ENCODE measurements at regions not wholly inside any gene's neighbourhood (a gene's known extent, or its start where the extent isn't known, plus 50 kb on each side); places are given as distances from the start of the nearest gene placed in this dataset.

DNA sequence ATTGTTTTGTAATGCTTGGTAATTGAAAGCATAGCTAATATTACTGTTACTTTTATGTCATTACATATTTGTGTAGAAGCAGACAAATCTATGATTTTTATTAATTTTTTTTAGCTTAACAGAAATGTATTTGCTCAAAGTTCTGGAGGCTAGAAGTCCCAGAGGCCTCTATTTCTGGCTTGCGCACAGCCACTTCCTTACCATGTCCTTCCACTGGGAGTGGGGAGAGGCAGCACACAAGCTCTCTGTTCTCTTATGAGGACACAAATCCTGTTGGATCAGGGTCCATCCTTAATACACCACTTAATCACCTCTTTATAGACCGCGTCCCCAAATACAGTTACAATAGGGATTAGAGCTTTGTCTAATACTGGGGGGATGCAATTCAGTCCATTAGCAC lies 1061.4 kb downstream of the OTOL1 start:
- H3K9me3 Mint-ChIP-seq (ENCODE audit: low read depth) = no peaks in the 10 kb centered on the region
- no peaks in the 10 kb centered on the region for H3K36me3 Mint-ChIP-seq (ENCODE audit: insufficient read depth)
- H3K27me3 Mint-ChIP-seq = no peaks in the 10 kb centered on the region
- no peak for DNase-seq (ENCODE audit: low spot score, unreplicated experiment)
- TF ChIP-seq, protein P1, sequence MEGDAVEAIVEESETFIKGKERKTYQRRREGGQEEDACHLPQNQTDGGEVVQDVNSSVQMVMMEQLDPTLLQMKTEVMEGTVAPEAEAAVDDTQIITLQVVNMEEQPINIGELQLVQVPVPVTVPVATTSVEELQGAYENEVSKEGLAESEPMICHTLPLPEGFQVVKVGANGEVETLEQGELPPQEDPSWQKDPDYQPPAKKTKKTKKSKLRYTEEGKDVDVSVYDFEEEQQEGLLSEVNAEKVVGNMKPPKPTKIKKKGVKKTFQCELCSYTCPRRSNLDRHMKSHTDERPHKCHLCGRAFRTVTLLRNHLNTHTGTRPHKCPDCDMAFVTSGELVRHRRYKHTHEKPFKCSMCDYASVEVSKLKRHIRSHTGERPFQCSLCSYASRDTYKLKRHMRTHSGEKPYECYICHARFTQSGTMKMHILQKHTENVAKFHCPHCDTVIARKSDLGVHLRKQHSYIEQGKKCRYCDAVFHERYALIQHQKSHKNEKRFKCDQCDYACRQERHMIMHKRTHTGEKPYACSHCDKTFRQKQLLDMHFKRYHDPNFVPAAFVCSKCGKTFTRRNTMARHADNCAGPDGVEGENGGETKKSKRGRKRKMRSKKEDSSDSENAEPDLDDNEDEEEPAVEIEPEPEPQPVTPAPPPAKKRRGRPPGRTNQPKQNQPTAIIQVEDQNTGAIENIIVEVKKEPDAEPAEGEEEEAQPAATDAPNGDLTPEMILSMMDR (IDR thresholded peaks at IDR 0.05; ENCODE audit: unreplicated experiment) = no peak
- H3K4me1 Mint-ChIP-seq (ENCODE audit: low read depth) = peaks cover 8% of the 10 kb centered on the region
- no peak overlapping the region for H3K4me3 Mint-ChIP-seq (ENCODE audit: low read depth)
- no peak overlapping the region for H3K27ac Mint-ChIP-seq

DNA sequence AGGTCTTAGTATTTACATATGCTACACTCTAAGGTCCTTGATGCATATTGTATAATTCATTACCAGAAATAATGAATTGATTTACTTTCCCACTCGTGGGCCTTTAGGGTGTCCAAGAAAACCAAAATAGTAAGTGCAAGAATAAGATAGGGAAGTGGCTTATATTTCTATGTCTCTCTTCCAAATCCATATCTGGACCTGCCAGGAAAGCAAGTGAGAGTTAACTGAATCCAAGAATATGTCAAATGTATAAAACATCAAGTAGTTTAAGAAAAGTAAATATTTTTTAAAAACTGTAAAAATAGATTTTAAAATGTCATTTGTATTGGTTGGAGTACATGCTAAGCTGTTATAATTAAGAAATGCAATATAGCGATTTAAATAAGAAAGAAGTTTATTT lies 1072.1 kb downstream of the OTOL1 start:
- no peak overlapping the region for H3K27ac Mint-ChIP-seq
- no peaks in the 10 kb centered on the region for H3K36me3 Mint-ChIP-seq (ENCODE audit: insufficient read depth)
- no peak overlapping the region for H3K4me3 Mint-ChIP-seq (ENCODE audit: low read depth)
- peaks cover 10% of the 10 kb centered on the region for H3K9me3 Mint-ChIP-seq (ENCODE audit: low read depth)
- no peaks in the 10 kb centered on the region for H3K27me3 Mint-ChIP-seq
- no peak for DNase-seq (ENCODE audit: low spot score, unreplicated experiment)
- peaks cover 16% of the 10 kb centered on the region for H3K4me1 Mint-ChIP-seq (ENCODE audit: low read depth)
- TF ChIP-seq, protein P1 (IDR thresholded peaks at IDR 0.05; ENCODE audit: unreplicated experiment) = no peak

DNA sequence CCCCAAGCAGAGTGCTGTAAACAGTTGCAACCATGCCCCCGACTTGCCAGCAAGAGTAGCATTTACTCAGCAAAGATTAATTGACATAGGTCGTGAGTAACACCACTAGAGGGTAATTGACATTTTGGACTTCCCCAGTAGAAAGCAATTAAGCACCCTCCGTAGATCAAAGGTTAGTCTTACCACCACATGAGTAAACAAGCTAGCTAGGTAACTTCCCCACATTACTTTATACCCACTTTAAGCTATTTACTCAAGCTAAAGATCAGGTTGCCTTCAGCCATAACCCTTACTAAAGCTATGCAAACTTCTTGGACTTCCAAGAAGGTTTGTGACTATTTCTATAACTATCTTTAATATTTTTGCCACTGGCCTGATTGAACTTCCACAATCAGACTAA lies 1072.7 kb downstream of the OTOL1 start:
- Mint-ChIP-seq H3K27me3 (no peaks in the 10 kb centered on the region), H3K9me3 (ENCODE audit: low read depth) (peaks cover 10% of the 10 kb centered on the region), H3K4me1 (ENCODE audit: low read depth) (peaks cover 16% of the 10 kb centered on the region), H3K4me3 (ENCODE audit: low read depth) (no peak overlapping the region), H3K36me3 (ENCODE audit: insufficient read depth) (no peaks in the 10 kb centered on the region), H3K27ac (peak overlapping the region; percentile 1)
- DNase-seq (ENCODE audit: low spot score, unreplicated experiment) = no peak
- TF ChIP-seq, protein P1 (IDR thresholded peaks at IDR 0.05; ENCODE audit: unreplicated experiment) = no peak

DNA sequence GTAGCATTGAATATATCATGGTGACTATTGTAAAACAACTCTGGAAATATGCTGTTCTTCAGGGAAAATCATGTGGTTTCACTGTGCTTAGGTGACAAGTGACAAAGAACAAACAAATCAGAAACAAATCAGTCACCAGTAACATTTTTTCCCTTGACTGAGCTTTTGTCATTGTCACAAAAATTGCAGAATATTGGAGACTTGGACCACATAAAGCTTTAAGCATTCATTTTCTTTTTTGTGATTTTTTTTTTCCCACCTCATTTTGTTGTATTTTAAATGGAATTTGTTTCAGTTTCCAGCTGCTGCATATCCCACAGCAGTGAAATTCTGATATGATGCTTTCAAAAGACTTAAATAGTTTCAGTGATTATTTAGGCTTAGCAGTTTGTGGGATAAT lies 1088.4 kb downstream of the OTOL1 start:
- peaks cover under 1% of the 10 kb centered on the region for H3K9me3 Mint-ChIP-seq (ENCODE audit: low read depth)
- H3K27ac Mint-ChIP-seq = peak overlapping the region; percentile 0
- TF ChIP-seq, protein P1 (IDR thresholded peaks at IDR 0.05; ENCODE audit: unreplicated experiment) = no peak
- peaks cover 5% of the 10 kb centered on the region for H3K4me1 Mint-ChIP-seq (ENCODE audit: low read depth)
- DNase-seq (ENCODE audit: low spot score, unreplicated experiment) = no peak
- no peak overlapping the region for H3K4me3 Mint-ChIP-seq (ENCODE audit: low read depth)
- H3K36me3 Mint-ChIP-seq (ENCODE audit: insufficient read depth) = no peaks in the 10 kb centered on the region
- no peaks in the 10 kb centered on the region for H3K27me3 Mint-ChIP-seq

DNA sequence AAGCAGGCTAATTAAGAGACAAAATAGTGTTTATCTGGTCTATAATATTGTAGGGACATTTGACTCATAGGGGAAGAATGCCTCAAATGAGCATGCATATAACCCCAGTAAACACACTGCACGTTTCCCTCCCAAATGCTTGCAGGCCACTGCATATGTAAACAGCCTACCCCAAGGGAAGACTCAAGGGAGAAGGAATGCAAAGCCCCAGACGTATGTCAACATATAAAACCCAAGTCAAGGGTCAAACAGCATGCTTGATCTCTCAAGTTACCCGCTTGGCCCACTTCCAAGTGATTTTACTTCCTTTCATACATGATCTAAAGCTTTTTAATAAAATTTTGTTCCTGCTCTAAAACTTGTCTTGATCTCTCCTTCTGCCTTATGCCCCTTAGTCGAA lies 1090.0 kb downstream of the OTOL1 start:
- TF ChIP-seq, protein P1 (IDR thresholded peaks at IDR 0.05; ENCODE audit: unreplicated experiment) = no peak
- H3K27me3 Mint-ChIP-seq = no peaks in the 10 kb centered on the region

More for the DNA sequence above, 1090.0 kb downstream of the OTOL1 start:
- no peak overlapping the region for H3K27ac Mint-ChIP-seq
- no peak for DNase-seq (ENCODE audit: low spot score, unreplicated experiment)
- H3K36me3 Mint-ChIP-seq (ENCODE audit: insufficient read depth) = no peaks in the 10 kb centered on the region
- H3K4me1 Mint-ChIP-seq (ENCODE audit: low read depth) = peaks cover 5% of the 10 kb centered on the region
- H3K4me3 Mint-ChIP-seq (ENCODE audit: low read depth) = no peak overlapping the region
- H3K9me3 Mint-ChIP-seq (ENCODE audit: low read depth) = no peaks in the 10 kb centered on the region

Data from progenitor cell of endocrine pancreas (in vitro differentiated cells).